GM10266 (cell line): ENCODE measurements at regions not wholly inside any gene's neighbourhood (a gene's known extent, or its start where the extent isn't known, plus 50 kb on each side); places are given as distances from the start of the nearest gene placed in this dataset.

Experiments used
- DNase-seq: peaks from one replicate; pipeline ENCODE4 v3.0.0; 2012; ENCODE audit errors: extremely low spot score
- TF ChIP-seq, protein P1 (sequence below): IDR thresholded peaks from 2 replicates; pipeline ENCODE4 v1.5.1; 2012; ENCODE audit warnings: mild to moderate bottlenecking, low read depth; ENCODE audit not compliant: control insufficient read depth, insufficient read depth; ENCODE audit errors: missing control alignments

DNA sequence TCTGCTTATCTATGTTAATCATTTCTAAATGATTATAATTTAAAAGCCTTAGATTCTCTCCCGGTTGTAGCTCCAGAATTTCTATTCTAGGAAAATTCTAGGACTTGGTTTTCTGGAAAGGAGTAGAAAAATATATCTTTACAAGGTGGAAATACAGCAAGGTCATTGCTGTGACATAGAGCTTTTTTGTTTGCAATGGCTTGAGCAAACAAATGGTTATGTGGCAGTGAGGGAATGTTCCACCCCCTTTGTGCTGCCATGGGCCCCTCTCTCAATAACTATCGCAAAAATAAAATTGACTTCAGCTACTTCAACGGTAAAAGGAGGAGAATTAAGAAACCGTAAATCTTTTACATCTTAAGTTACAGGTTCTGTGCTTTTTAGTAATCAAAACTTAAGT, 517.1 kb downstream of the EPHA3 start:
- no peak for DNase-seq
- TF ChIP-seq, protein P1, sequence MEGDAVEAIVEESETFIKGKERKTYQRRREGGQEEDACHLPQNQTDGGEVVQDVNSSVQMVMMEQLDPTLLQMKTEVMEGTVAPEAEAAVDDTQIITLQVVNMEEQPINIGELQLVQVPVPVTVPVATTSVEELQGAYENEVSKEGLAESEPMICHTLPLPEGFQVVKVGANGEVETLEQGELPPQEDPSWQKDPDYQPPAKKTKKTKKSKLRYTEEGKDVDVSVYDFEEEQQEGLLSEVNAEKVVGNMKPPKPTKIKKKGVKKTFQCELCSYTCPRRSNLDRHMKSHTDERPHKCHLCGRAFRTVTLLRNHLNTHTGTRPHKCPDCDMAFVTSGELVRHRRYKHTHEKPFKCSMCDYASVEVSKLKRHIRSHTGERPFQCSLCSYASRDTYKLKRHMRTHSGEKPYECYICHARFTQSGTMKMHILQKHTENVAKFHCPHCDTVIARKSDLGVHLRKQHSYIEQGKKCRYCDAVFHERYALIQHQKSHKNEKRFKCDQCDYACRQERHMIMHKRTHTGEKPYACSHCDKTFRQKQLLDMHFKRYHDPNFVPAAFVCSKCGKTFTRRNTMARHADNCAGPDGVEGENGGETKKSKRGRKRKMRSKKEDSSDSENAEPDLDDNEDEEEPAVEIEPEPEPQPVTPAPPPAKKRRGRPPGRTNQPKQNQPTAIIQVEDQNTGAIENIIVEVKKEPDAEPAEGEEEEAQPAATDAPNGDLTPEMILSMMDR, result no peak

DNA sequence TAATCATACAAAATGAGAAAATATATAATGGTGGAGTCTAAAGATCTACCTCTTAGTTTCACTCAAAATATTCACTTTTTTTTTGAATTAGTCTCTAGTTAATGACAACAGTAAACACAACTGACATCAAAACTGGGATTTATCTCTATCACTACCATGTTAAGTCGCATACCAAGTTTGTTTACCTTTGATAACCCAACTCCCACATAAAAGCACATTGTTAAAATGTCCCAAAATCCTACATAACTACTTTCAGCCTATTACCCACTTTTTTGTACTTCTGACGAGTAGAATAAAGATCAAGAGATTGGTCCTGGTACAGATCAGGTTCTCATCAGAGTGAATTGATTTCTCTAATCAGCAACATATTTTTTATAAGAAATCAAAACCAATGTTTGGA, 518.5 kb downstream of the EPHA3 start:
- TF ChIP-seq, protein P1, result no peak
- DNase-seq, result no peak

DNA sequence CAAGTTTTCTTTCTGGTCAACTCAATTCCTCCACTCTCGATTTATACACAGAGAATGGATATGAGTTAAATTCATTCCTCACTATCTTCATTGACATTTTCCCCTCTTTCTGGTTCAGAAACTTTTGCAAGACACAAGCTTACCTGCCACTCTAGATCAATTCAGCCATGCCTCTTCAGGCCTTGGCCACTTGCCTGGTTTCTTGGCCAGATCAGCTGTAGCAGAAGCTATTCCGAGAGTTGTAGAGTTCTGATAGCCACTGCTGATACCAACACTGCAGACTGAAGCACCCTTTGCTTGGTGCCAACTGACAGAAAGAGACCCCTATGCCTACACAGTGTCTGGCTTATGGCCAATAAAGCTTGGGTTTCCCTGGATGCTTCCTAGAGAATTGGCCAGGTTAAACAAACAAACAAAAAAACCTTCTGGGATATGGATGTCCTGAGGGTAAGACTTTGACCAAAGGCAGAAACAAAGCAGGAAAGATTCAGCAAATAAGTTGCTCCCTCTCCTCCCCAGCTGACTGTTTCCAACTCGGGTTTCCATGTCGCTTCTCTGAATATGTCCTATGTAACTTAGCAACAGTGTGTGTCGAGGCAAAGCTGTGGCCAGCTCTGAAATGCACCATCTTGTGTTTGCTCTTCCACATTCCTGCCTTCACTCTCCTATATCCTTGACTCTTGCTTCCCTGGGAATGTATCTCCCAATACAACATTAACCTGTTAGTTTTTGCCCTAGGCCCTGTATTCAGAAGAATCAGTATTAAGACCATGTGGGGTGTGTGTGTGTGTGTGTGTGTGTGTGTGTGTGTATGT, 521.6 kb downstream of the EPHA3 start:
- DNase-seq, result no peak
- TF ChIP-seq, protein P1, result no peak

DNA sequence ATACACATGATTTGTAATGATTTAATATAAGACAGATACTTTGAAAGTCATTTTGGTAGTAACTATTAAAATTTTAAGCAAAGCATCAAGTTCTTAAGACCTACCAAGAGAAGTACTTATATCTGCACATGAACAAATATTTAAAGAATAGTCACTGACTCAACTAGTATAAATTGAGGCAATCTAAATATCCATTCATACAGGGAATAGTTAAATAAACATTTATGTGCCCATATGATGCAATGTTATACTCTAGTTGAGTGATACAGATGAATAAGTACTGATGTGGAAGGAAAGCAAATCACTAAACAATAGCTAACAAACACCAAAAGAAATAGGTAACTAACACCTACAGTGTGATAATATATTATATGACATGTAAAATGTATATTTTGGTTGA, 527.7 kb downstream of the EPHA3 start:
- DNase-seq, result no peak
- TF ChIP-seq, protein P1, result no peak

DNA sequence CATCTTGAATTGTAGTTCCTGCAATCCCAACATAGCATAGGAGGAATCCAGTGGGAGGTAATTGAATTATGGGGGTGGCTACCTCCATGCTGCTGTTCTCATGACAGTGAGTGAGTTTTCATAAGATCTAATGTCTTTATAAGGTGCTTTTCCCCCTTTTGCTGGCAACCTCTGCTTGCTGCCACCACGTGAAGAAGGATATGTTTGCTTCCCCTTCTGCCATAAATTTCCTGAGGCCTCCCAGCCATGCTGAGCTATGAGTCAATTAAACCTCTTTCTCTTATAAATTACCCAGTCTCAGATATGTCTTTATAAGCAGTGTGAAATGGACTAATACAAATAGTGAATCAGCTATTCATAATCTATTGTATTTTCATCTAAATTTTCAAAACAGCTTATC, 537.3 kb downstream of the EPHA3 start:
- no peak for DNase-seq
- TF ChIP-seq, protein P1, result no peak

DNA sequence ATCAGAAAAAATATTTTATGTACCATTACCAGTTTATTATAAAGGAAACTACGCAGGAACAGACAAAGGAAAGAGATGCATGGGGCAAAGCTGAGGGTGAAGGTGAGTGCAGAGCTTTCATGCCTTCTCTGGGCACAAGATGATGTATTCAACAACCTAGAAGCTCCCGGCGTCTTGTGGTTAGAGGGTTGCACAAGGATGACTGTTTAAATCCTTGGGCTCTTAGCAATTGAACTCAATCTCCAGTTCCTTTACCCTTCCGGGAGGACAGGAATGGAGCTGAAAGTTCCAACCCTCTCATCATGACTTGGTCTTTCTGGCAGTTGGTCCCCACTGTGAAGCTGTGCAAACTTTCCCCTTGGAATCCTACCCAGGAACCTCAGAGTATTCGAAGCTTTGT, 542.0 kb downstream of the EPHA3 start:
- no peak for DNase-seq
- TF ChIP-seq, protein P1, result no peak

DNA sequence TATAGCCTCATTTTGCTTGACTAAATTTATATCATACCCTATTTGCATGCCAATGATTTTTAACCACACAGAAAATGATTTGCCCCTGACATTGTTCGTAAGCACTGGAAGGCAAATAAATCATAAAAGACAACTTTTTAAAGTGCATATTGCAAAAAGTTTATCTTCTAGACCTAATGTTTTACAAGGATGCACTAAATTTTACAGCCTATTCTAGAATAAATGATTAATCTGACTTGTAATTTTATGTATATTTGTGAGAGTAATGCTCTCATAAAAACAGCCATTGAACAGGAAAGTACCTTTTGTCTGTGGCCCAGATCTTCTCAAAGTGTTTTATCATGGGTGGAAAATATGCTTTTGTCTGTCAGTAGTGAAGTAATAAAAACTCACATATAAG, 546.6 kb downstream of the EPHA3 start:
- TF ChIP-seq, protein P1, result no peak

More for the DNA sequence above, 546.6 kb downstream of the EPHA3 start:
- no peak for DNase-seq
